Upper lobe of left lung (tissue), 6 donors: ENCODE measurements at regions not wholly inside any gene's neighbourhood (a gene's known extent, or its start where the extent isn't known, plus 50 kb on each side); places are given as distances from the start of the nearest gene placed in this dataset.
A peak's percentile ranks its signal among the peaks of the same experiment; 100 is the strongest.

ENCODE experiments used
- ATAC-seq, 2 donors: fragments of 200-7000 bp; cut with Tn5 transposase; one replicate each; pipeline ENCODE4 v1.9.1; 2022; ENCODE audit warnings: mild to moderate bottlenecking in 2 of 2, moderate library complexity in 2 of 2; ENCODE audit not compliant: low FRiP score in 2 of 2
- DNase-seq, 2 donors: peaks; one replicate each; pipeline ENCODE4 v3.0.0-alpha.2; 2019 to 2020
- H3K27ac ChIP-seq, 4 donors: fragments of 200-600 bp; sonication (generic); one replicate each; pipeline ENCODE4 v1.5.1; 2016 to 2019
- H3K27me3 ChIP-seq, 4 donors: fragments of 200-600 bp; sonication (generic); one replicate each; pipeline ENCODE4 v1.5.1; 2017 to 2019
- H3K36me3 ChIP-seq, 4 donors: fragments of 200-600 bp; sonication (generic); one replicate each; pipeline ENCODE4 v1.5.1; 2016 to 2019
- H3K4me1 ChIP-seq, 4 donors: fragments of 200-600 bp; sonication (generic); one replicate each; pipeline ENCODE4 v1.5.1; 2018 to 2019
- H3K4me3 ChIP-seq, 4 donors: fragments of 200-600 bp; sonication (generic); one replicate each; pipeline ENCODE4 v1.5.1; 2017 to 2019; ENCODE audit warnings: mild to moderate bottlenecking in 2 of 4, moderate library complexity in 1 of 4
- H3K9me3 ChIP-seq, 4 donors: fragments of 200-600 bp; sonication (generic); one replicate each; pipeline ENCODE4 v1.5.1; 2018 to 2019
- CTCF ChIP-seq, 6 experiments: fragments of 450-650 bp in 4 of 6; fragments of 200-600 bp in 2 of 6; sonication (generic) in 2 of 6; IDR thresholded peaks; one replicate each; pipeline ENCODE4 v1.5.1; 2016 to 2019; ENCODE audit warnings: antibody characterized with exemption in 6 of 6
- EP300 ChIP-seq, 4 donors: sonication (generic); formaldehyde crosslinking; IDR thresholded peaks; one replicate each; pipeline ENCODE4 v1.5.1; 2017; ENCODE audit warnings: antibody characterized with exemption in 4 of 4, control low read depth in 2 of 4
- POLR2A ChIP-seq, 4 donors: fragments of 450-650 bp; IDR thresholded peaks; one replicate each; pipeline ENCODE4 v1.5.1; 2016 to 2017; ENCODE audit warnings: antibody characterized with exemption in 4 of 4, mild to moderate bottlenecking in 2 of 4
- POLR2AphosphoS5 ChIP-seq, 2 donors: sonication (generic); formaldehyde crosslinking; IDR thresholded peaks; one replicate each; pipeline ENCODE4 v1.5.1; 2017; ENCODE audit warnings: antibody characterized with exemption in 2 of 2
- WGBS, 2 donors: methylation state at CpG; one replicate each; pipeline ENCODE4 v1.1.5; 2017 to 2018; 5-methylcytosine and 5-hydroxymethylcytosine counted together
- donor health status: DM: no; HTN: no; CAD: no; lungs with moderate emphysema.
- donor health status: DM: no; HTN: yes; CAD: no; lungs with severe emphysema.

GRCh38 chr14:80395031-80395430 is 183.7 kb upstream of the DIO2 start:
- DNase-seq (no peak), ATAC-seq (no peak)
- Histone ChIP-seq H3K27me3 (no peaks in the 10 kb centered on the region), H3K27ac (no peak overlapping the region), H3K4me3 (no peak overlapping the region), H3K36me3 (no peaks in the 10 kb centered on the region), H3K4me1 (no peaks in the 10 kb centered on the region), H3K9me3 (peaks cover 0 to 5% (median 3%) of the 10 kb centered on the region in 4 donors)
- WGBS, 2 donors, result 56 to 64% methylated on average over 2 of the region's 2 CpGs
- no peak for TF ChIP-seq POLR2A (IDR thresholded peaks at IDR 0.05)
- TF ChIP-seq EP300 (IDR thresholded peaks at IDR 0.05), result no peak
- TF ChIP-seq CTCF (IDR thresholded peaks at IDR 0.05), result no peak
- TF ChIP-seq POLR2AphosphoS5 (IDR thresholded peaks at IDR 0.05), result no peak

- no peak for DNase-seq
- H3K9me3 ChIP-seq, result peaks cover 0 to 4% (median 1%) of the 10 kb centered on the region in 4 donors
- H3K27me3 ChIP-seq, result no peaks in the 10 kb centered on the region
- 0 to 59% methylated on average over 1 of the region's 1 CpG for WGBS, 2 donors
- TF ChIP-seq POLR2A (IDR thresholded peaks at IDR 0.05) (no peak), EP300 (IDR thresholded peaks at IDR 0.05) (no peak), CTCF (IDR thresholded peaks at IDR 0.05) (no peak), POLR2AphosphoS5 (IDR thresholded peaks at IDR 0.05) (no peak)
- H3K36me3 ChIP-seq, result no peaks in the 10 kb centered on the region
- H3K4me3 ChIP-seq, result no peak overlapping the region
- no peak overlapping the region for H3K27ac ChIP-seq
- no peak for ATAC-seq
- no peaks in the 10 kb centered on the region for H3K4me1 ChIP-seq
These were observed 182.5 kb upstream of the DIO2 start for GRCh38 chr14:80393766-80394165.

- DNase-seq (no peak), ATAC-seq (no peak)
- Histone ChIP-seq H3K36me3 (no peaks in the 10 kb centered on the region), H3K9me3 (no peaks in the 10 kb centered on the region), H3K27ac (no peak overlapping the region), H3K4me3 (no peak overlapping the region), H3K27me3 (no peaks in the 10 kb centered on the region), H3K4me1 (no peaks in the 10 kb centered on the region)
- TF ChIP-seq EP300 (IDR thresholded peaks at IDR 0.05) (no peak), CTCF (IDR thresholded peaks at IDR 0.05) (no peak), POLR2AphosphoS5 (IDR thresholded peaks at IDR 0.05) (no peak)
- 75 to 89% methylated on average over 1 of the region's 1 CpG for WGBS, 2 donors
These were observed 179.6 kb upstream of the DIO2 start for GRCh38 chr14:80390906-80391305.

- TF ChIP-seq CTCF (IDR thresholded peaks at IDR 0.05) (no peak), POLR2AphosphoS5 (IDR thresholded peaks at IDR 0.05) (no peak), POLR2A (IDR thresholded peaks at IDR 0.05) (no peak), EP300 (IDR thresholded peaks at IDR 0.05) (no peak)
- Histone ChIP-seq H3K4me1 (no peaks in the 10 kb centered on the region), H3K27me3 (no peaks in the 10 kb centered on the region), H3K36me3 (no peaks in the 10 kb centered on the region), H3K4me3 (no peak overlapping the region), H3K27ac (no peak overlapping the region), H3K9me3 (no peaks in the 10 kb centered on the region)
- DNase-seq, result no peak
- peak in 1 of 2 donors; percentile 51 for ATAC-seq
- 58 to 69% methylated on average over 2 of the region's 2 CpGs for WGBS, 2 donors
These were observed 177.8 kb upstream of the DIO2 start for GRCh38 chr14:80388980-80389711.

GRCh38 chr14:80387563-80387981 is 176.3 kb upstream of the DIO2 start:
- Histone ChIP-seq H3K27me3 (no peaks in the 10 kb centered on the region), H3K9me3 (no peaks in the 10 kb centered on the region), H3K4me1 (no peaks in the 10 kb centered on the region), H3K4me3 (no peak overlapping the region), H3K27ac (no peak overlapping the region), H3K36me3 (no peaks in the 10 kb centered on the region)
- ATAC-seq (peak in 1 of 2 donors; percentile 58), DNase-seq (peak in 1 of 2 donors; percentile 13)
- TF ChIP-seq POLR2A (IDR thresholded peaks at IDR 0.05) (no peak), EP300 (IDR thresholded peaks at IDR 0.05) (no peak), CTCF (IDR thresholded peaks at IDR 0.05) (no peak), POLR2AphosphoS5 (IDR thresholded peaks at IDR 0.05) (no peak)
- 75 to 87% methylated on average over 7 of the region's 7 CpGs for WGBS, 2 donors
